Right lobe of liver (tissue), 6 donors: ENCODE measurements at regions not wholly inside any gene's neighbourhood (a gene's known extent, or its start where the extent isn't known, plus 50 kb on each side); places are given as distances from the start of the nearest gene placed in this dataset.
"Not testable (repeated sequence)": the region's sequence is repeated elsewhere in the genome, so short reads cannot be mapped to it uniquely, and the experiment has no call there.

Experiments used
- ATAC-seq, 4 donors: fragments of 200-7000 bp; cut with Tn5 transposase; one replicate each; pipeline ENCODE4 v1.9.1; 2020; ENCODE audit warnings: mild to moderate bottlenecking in 4 of 4, moderate library complexity in 4 of 4
- DNase-seq, 3 donors: peaks; one replicate each; pipeline ENCODE4 v3.0.0-alpha.2; 2020
- H3K27ac ChIP-seq, 3 donors: fragments of 200-600 bp; one replicate each; pipeline ENCODE4 v1.8.0; 2022
- H3K27me3 ChIP-seq, 2 donors: fragments of 200-600 bp; one replicate each; pipeline ENCODE4 v1.8.0; 2022
- H3K36me3 ChIP-seq, 4 donors: fragments of 200-600 bp; sonication (generic) in 1 of 4; one replicate each; pipeline versions ENCODE4 v1.5.1 to v1.8.0; 2017 to 2022; ENCODE audit warnings: control low read depth in 1 of 4
- H3K4me1 ChIP-seq, 4 donors: fragments of 200-600 bp; sonication (generic) in 1 of 4; one replicate each; pipeline versions ENCODE4 v1.5.1 to v1.8.0; 2017 to 2022; ENCODE audit warnings: control low read depth in 1 of 4
- H3K4me3 ChIP-seq, 3 donors: fragments of 200-600 bp; one replicate each; pipeline ENCODE4 v1.8.0; 2022
- H3K9me3 ChIP-seq, 4 donors: fragments of 200-600 bp; sonication (generic) in 1 of 4; one replicate each; pipeline versions ENCODE4 v1.5.1 to v1.8.0; 2017 to 2022; ENCODE audit warnings: control low read depth in 1 of 4
- CTCF ChIP-seq, 4 donors: fragments of 200-600 bp in 3 of 4; fragments of 450-650 bp in 1 of 4; IDR thresholded peaks; one replicate each; pipeline versions ENCODE4 v1.5.1 to v1.8.0; 2016 to 2022; ENCODE audit warnings: antibody characterized with exemption in 4 of 4, mild to moderate bottlenecking in 2 of 4
- POLR2A ChIP-seq: fragments of 450-650 bp; IDR thresholded peaks from one replicate; pipeline ENCODE4 v1.6.1; 2017; ENCODE audit warnings: antibody characterized with exemption, mild to moderate bottlenecking
- WGBS: methylation state at CpG from one replicate; pipeline ENCODE4 v1.1.6; 2018; ENCODE audit warnings: low coverage, low lambda C conversion rate; ENCODE audit not compliant: insufficient coverage; ENCODE audit errors: missing lambda C conversion rate; 5-methylcytosine and 5-hydroxymethylcytosine counted together
- intact Hi-C, 2 donors: fragments of 100-400 bp; cut with DNase I; formaldehyde crosslinking; loops; one replicate each; pipeline versions ENCODE4 v1.11.2 to v1.14.1; 2022
- donor health status: DM: no; HTN: yes; CAD: no.
- donor health status: DM: no; HTN: no; CAD: no.
- donor health status: DM: no; HTN: no; CAD: no.
- donor health status: DM: no; HTN: yes; CAD: no.
- donor health status: DM: no; HTN: yes; CAD: no.

GRCh38 chr7:120005720-120006119 lies 267.3 kb upstream of the KCND2 start:
- no peaks in the 10 kb centered on the region for H3K27me3 ChIP-seq
- intact Hi-C loops: no loop called here
- ATAC-seq (no peak), DNase-seq (no peak)
- TF ChIP-seq CTCF (IDR thresholded peaks at IDR 0.05) (no peak), POLR2A (no peak)
- H3K4me3 ChIP-seq: no peak overlapping the region
- no peaks in the 10 kb centered on the region for H3K4me1 ChIP-seq
- no peaks in the 10 kb centered on the region for H3K9me3 ChIP-seq
- 56% methylated on average over 6 of the region's 6 CpGs for WGBS
- no peaks in the 10 kb centered on the region for H3K36me3 ChIP-seq
- H3K27ac ChIP-seq: no peak overlapping the region

DNA sequence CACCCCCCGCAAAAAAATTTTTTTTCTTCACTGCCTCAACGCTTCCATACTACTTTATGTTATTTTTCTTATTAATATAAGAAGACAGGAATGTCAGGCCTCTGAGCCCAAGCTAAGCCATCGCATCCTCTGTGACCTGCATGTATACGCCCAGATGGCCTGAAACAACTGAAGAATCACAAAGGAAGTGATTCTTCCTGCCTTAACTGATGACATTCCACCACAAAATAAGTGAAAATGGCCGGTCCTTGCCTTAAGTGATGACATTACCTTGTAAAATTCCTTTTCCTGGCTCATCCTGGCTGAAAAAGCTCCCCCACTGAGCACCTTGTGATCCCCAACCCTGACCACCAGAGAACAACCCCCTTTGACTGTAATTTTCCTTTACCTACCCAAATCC lies 258.7 kb upstream of the KCND2 start:
- H3K4me3 ChIP-seq, H3K9me3 ChIP-seq, DNase-seq, H3K36me3 ChIP-seq, H3K27me3 ChIP-seq, ATAC-seq, H3K4me1 ChIP-seq, intact Hi-C loops, H3K27ac ChIP-seq: not testable (repeated sequence)
- WGBS: 63% methylated on average over 5 of the region's 5 CpGs

DNA sequence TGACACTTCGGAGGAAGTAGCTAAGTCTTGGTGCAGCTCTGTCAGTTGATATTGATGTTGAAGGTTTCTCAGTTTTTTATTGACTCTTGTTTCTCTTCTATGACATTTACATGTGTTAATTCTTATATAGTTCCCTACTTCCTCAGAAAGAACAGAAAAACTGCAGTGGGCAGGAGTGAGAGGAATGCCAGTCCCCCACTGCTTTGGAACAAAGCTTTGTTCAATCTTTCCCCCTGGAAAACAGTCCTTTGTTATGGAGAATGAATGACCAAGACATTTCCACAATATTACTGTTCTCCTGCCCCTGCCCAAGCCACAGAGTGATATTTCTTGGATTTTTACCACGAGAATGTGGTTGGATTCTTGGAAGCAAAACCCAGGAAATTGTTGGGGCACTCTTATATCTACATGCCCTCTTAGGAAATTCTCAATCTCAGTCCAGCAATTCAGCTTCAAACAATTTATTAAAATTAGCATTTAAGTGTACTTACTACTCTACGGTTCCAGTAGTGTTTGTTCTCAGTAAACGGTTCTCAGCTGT lies 258.0 kb upstream of the KCND2 start:
- no peak for TF ChIP-seq POLR2A
- TF ChIP-seq CTCF (IDR thresholded peaks at IDR 0.05): no peak
- no peaks in the 10 kb centered on the region for H3K9me3 ChIP-seq
- WGBS: 21% methylated on average over 4 of the region's 4 CpGs
- H3K4me1 ChIP-seq: no peaks in the 10 kb centered on the region
- H3K27ac ChIP-seq: no peak overlapping the region
- ATAC-seq (no peak), DNase-seq (no peak)
- no peak overlapping the region for H3K4me3 ChIP-seq
- H3K36me3 ChIP-seq: no peaks in the 10 kb centered on the region
- intact Hi-C loops: no loop called here
- no peaks in the 10 kb centered on the region for H3K27me3 ChIP-seq

- no peaks in the 10 kb centered on the region for H3K27me3 ChIP-seq
- no peak for TF ChIP-seq POLR2A
- no peak for TF ChIP-seq CTCF (IDR thresholded peaks at IDR 0.05)
- no peaks in the 10 kb centered on the region for H3K9me3 ChIP-seq
- intact Hi-C loops: no loop called here
- no peak overlapping the region for H3K4me3 ChIP-seq
- no peak for ATAC-seq
- H3K4me1 ChIP-seq: no peaks in the 10 kb centered on the region
- no peaks in the 10 kb centered on the region for H3K36me3 ChIP-seq
- DNase-seq: no peak
- WGBS: 9% methylated on average over 1 of the region's 1 CpG
- no peak overlapping the region for H3K27ac ChIP-seq
Measured at GRCh38 chr7:120021085-120021484, 251.9 kb upstream of the KCND2 start.

DNA sequence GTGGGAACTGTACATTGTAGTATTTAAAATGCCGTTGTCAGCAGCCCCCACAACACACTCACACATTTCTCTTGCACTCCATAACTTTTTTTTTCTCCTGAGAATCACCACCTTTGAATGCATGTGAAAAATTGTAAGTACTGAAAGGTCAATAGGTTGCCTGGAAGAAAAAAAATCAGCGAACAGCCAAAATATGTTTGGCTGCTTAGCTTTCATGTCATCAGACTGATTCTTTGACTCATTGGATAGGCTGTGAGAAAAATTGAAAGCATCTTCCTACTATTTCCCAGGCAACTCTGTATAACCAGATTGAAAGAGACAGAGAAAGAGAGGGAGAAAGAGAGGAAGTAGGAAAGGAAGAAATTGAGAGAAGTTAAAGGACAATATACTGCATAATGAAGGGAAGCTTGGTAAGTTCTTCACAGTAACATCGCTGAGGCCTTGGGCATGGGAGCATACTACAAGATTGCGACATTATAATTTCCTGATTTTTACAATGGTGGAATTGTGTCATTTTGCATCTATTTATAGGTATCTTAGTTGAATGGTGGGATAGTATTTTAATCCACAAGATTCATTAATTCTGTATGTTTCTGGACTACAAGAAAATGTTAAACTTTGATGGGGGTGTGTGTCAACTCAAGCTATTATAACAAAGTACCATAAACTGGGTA lies 249.3 kb upstream of the KCND2 start:
- intact Hi-C loops: no loop called here
- no peak for TF ChIP-seq CTCF (IDR thresholded peaks at IDR 0.05)
- TF ChIP-seq POLR2A: no peak
- Histone ChIP-seq H3K36me3 (no peaks in the 10 kb centered on the region), H3K4me3 (no peak overlapping the region), H3K27ac (no peak overlapping the region), H3K27me3 (no peaks in the 10 kb centered on the region), H3K4me1 (no peaks in the 10 kb centered on the region), H3K9me3 (no peaks in the 10 kb centered on the region)
- DNase-seq (no peak), ATAC-seq (no peak)
- WGBS: 74% methylated on average over 4 of the region's 4 CpGs
